ENCODE measurements at regions not wholly inside any gene's neighbourhood (a gene's known extent, or its start where the extent isn't known, plus 50 kb on each side); places are given as distances from the start of the nearest gene placed in this dataset.

DNA sequence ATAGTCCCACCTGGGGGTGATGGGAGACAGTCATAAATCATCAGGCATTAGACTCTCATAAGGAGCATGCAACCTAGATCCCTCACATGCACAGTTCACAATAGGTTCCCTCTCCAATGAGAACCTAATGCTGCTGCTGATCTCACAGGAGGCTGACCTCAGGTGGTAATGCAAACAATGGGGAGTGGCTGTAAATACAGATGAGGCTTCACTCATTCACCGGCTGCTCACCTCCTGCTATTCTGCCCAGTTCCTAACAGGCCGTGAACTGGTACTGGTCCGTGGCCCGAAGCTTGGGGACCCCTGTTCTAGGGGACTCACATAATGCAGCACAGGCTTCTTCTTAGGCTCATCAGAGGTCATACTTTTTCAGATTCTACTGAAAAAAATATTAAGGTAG, 625.9 kb upstream of the AGA start:
- DNase-seq = no peak

DNA sequence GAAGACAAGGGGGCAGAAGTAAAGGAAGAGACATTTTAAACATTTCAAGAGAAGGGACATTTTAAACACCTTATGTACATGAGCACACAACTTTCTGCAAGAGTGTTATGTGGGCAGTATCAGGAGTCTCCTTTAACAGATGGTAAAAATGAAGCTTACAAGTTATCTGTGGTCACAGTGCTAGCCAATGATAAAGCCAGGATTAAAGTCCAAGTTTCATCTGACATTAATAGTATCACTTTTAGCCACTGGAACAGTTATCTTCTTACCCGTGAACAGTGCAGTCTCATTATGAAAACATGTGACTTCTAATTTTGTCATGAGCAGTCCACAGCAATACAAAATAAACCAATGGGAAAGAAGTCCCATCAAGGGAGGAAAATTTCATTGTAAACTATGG, 627.9 kb upstream of the AGA start:
- no peak for DNase-seq

DNA sequence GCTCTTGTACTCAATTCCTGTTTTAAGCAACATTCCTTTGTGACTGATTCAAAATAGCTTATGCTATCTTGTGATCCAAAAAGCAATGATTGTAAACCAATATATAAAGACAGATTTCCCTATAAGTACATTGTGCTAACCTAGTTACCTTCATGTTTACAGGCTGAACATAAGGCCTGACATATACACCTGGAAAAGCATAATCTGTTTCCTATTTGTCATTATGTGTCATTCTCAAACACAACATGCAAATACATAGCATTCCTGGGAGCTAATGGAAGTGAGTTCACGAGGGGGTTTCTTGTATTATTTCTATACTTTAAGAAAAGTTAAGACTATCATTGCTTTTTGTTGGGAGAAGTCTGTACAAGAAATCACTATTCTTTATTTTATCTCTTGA, 638.1 kb upstream of the AGA start:
- no peak for DNase-seq

DNA sequence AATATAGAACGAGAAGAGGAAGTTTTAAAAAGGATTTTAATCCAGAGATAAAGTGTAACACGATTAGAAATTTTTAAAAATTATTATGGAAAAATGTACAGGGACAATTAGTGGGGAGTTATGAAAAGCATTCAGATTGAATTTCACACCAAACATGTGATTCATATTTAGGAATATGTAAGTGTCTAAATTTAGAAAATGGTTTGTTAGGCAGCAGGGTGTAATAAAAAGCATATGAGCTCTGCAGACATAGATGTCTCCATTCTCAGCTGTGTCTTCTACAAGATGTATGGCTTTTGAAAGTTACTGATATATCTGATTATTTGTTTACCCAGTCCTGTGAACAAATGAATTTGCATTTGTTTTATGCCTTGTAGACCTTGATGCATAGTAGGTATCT, 638.9 kb upstream of the AGA start:
- no peak for DNase-seq

DNA sequence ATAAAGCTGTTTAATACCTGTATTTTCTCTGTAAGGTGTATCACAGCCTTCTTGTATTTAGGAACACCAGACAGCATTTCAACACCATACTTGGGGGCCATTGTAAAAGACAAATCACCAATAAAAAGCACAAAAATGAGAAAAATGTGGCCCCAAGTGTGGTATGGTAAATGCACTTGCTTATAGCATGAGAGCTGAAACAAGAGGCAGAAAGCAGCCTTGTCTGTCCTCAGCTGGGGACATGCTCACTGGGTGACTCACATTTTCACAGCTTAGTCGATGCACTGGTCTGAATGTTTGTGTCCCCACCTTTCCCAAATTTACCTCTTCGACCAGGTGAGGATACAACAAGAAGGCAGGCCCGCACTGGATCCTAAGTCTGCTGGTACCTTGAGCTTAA, 639.7 kb upstream of the AGA start:
- no peak for DNase-seq

DNA sequence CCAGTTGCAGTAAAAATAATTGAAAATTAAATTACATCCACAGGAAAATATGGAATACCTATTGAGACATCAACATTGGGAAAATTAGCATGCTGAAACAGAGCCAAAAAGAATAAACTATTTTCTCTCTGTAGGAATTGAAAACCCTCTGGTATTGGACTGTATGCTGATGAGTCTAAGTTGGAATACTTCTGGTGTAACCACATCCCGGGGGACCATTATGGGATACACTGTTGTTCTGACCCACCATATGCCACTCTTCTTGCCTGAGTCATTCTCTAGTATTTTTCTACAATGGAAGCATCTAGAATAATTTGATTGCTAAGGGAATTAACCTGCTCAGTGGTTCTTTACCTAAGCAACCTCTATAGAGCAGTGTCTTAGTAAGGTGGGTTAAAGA, 640.7 kb upstream of the AGA start:
- no peak for DNase-seq

DNA sequence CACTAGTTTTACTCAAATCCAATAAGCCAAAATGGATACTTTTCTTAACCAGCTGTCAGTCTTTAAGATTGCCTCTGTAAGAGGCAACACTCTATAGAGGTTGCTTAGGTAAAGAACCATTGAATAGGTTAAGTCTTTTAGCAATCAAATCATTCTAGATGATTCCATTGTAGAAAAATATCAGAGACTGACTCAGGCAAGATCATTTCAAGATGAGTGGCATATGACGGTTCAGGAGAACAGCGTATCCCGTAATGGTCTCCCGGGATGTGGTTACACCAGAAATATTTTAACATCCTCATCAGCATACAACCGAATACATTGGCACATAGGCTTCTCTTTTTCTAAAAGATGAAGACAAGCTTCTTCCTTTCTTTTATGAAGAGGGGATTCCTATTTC, 641.7 kb upstream of the AGA start:
- DNase-seq = no peak

DNA sequence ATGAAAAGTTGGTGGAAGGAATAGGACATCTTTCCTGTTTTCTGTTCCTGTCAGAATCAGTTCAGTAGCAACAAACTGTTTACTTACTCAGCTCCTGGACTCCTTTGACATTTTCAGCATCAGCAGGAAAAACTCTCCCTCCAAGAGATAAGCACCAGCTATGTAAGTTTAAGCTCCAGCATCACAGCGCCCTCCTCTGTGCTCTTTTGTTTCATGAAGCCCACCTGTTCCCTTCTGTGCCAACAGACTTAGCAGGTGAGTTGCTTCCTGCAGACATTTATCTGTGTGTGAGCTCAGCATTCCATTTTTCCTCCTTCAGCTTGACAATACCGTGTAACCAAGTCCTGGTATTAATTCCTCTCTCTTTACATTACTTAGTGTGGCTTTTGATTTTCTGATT, 644.1 kb upstream of the AGA start:
- no peak for DNase-seq

DNA sequence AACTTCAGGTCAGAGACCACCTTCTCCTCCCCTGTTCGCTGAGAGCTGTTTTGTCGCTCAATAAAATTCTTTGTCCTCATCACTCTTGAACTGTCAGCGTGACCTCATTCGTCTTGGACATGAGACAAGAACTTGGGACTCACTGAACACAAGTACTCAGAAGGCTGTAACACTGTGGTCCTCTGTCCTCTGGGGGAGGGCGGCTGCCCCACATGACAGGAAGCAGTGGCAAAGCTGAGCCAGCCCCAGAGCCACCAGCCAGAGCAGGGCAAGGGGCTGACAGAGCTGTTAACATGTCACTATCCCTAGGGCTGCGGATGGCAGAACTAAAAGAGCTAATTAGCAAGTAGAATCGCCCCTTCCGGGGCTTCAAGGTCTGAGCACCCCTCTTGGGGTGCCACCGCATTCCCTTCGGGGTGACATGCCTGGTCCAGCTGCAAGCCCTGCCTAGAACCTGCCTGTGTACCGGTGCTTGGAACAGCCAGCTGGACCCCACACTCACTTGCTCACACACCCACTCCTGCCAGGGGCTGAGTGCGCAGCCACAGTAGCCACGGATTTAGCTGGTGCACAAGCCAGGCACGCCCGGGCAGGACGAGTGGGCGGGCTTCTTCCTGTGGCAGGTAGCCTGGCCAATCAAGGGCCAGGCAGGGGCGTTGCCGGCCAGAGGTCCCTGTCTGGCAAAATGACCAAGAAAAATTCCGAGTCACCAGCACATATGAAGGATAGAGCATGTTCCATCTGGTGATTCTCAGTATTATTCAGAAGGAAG, 648.6 kb upstream of the AGA start:
- no peak for DNase-seq

DNA sequence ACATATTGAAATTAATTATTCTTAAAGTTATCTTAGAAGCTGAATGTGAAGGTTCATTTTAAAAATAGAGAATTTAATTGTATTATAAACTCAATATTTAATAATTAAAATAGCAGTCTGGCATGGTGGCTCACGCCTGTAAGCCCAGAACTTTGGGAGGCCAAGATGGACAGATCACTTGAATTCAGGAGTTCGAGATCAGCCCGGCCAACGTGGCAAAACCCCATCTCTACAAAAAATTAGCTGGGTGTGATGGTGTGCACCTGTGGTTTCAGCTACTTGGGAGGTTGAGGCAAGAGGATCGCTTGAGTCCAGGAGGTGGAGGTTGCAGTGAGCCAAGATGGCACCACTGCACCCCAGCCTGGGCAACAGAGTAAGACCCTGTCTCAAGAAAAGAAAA, 659.9 kb upstream of the AGA start:
- DNase-seq = no peak

DNA sequence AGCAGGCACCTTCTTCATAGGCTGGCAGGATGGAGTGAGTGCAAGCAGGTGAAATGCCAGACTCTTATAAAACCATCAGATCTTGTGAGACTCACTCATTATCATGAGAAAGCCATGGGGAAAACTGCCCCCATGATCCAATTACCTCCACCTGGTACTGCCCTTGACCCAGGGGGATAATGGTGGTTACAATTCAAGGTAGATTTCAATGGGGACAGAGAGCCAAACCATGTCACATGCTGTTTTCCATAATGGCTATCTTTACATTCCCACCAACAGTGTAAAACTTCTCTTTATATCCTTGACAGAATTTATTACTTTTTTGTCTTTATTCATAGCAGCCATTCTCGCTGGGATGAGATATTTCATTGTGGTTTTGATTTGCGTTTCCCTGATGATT, 663.0 kb upstream of the AGA start:
- DNase-seq = no peak

DNA sequence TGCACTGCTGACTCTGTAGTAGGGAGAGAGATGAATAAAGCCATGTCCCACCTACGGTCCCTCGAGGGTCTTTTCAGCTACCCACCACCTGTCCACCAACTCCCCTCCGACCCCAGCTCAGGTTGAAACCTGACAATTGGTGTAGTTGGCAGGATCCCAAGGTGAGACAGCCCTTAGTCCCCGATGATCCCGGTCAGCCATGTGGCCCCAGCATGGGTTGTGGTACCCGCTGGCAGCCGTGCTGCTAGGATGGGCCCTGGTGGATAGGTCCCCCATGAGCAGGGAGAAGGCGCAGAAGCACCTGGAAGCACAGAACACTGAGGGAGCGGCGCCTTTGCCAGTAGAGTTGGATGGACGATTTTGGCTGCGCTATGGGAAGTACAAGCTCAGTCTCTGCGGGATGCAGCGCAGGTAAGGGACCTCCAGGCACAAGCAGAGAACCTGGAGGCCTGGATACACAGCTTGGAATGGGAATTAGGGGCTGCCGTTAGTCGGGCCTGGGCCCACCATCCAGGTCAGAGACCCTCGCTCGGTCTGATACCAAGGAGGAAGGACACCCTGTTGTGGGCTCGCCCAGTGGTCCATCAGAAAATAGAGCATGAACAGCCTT, 694.6 kb upstream of the AGA start:
- no peak for DNase-seq

DNA sequence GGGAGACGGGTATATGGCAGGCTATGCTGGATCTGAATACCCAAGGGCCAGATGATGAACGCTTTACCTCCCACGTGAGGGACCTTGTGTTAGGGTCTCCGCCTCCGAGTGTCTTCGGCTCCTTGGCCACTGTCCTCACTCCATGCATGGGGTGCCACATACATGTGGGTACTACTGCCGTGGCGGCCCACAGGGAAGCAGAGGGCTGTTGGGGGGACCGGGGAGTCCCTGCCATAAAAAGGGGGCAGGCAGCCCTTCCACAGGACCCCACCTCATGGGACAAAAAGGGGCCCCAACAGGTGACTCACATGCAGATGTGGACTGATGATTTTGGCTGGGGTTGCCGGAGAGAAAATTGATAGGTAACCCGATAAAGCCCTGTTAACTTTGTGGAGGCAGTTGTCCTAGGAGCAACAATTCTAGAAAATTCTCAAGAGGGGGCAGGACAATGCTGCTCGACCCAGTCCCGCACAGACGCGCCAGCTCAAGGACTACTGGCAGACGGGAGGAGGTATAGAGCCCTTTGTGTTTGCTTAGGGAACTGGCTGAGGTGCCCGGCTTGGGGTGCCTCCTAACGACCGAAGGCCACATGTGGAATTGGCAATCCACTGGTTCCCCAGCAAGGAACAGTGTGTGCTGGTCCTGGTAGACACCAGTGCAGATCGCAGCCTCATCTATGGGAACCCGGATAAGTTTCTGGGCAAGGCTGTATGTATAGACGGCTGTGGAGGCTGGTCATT, 695.7 kb upstream of the AGA start:
- no peak for DNase-seq

DNA sequence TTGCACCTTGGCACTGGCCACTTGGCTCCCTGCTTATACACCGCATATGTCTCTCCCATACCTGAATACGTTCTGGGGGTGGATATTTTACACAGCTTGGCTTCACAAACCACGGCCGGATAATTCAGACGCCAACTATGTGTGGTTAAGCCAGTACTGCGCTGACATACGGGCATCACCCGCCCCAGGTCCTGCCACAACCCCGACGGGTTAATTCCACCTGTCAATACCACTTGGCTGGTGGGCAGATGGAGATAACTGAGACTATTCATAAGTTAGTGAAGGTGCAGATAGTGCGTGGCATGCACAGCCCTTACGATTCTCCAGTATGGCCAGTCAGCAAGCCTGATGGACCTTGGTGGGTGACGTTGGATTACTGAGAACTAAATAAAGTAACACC, 696.3 kb upstream of the AGA start:
- no peak for DNase-seq

DNA sequence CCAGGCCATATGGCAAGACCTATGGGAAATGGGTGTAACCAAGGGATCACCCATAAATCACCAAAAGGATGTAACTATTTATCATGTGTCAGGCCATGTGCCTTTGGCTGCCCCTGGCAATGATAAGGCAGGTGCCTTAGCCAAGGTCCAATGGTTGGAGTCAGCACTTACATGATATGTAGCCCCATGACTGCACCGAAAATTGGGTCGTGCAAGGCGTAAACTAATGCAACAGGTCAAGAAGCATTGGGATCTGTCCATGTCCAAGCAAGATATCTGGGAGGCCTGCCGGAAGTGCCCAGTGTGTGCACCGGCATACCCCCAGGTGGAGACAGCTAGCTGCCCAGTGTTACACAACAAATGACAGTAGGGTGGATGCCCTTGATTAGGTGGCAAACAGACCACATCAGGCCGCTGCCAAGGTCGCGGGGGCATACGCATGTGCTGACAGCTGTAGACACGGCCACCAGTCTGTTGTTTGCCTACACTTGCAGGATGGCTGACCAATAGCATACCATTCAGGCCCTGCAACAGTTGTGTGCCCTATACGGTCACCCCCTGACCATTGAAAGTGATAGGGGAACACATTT, 698.2 kb upstream of the AGA start:
- DNase-seq = no peak

DNA sequence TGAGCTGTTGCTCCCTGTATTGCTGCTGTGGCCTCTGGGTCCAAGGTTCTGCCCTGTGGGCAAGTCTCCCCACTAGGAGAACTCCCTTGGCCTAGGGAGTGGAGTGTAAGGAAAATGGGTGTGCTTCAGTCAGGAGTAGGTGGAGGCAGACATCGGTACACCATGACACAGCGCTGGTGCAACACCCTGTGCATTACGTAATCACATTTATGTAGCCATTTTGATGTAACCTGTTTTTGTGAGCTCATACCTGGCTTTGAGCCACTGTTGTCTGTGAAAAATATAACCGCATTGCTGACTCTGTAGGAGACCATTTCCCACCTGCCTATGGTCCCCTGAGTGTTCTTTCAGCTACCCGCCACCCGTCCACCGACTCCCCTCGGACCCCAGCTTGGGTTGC, 700.5 kb upstream of the AGA start:
- no peak for DNase-seq

DNA sequence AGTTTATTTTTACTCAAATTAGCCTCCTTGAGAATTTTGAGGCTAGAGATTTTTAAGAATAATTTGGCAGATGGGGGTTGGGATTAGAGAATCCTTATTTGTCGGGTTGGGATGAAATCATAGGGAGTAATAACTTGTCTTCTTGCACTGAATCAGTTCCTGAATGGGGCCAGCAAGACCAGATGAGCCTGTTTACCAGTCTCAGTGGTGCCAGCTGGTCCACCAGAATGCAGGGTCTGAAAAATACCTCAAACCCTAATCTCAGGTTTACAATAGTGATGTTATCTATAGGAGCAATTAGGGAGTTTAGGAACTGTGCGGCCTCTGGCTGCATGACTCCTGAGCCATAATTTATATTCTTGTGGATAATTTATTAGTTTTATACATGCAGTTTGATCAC, 705.9 kb upstream of the AGA start:
- DNase-seq = no peak

DNA sequence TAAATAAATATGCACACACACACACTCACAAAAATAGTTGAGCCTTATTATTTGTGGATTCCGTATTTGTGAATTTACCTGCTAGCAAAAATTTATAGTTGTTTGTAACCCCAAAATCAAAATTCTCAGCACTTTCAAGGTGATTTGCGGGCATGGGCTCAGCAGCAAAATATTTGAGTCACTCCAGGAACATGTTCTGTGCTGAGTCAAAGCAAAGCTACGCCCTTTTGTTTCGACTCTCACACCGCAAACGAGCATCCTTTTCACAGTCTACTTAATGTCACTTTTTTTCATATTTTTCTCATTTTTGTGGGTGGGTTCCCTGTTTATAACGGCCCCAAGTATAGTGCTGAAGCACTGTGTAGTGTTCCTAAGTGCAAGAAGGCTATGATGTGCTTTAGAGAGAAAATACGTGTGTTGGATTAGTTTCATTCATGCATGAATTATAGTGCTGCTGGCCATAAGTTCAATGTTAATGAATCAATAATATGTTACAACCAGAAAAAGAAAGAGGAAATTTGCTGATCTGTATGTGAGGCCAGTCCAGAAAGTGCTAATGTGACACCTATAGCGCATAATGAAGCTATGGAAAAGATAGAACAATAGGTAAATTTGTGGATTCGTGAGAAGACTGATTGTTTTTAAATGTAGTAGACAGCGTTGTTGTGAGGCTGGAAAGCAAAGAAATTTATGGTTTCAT, 723.2 kb upstream of the AGA start:
- DNase-seq = no peak

DNA sequence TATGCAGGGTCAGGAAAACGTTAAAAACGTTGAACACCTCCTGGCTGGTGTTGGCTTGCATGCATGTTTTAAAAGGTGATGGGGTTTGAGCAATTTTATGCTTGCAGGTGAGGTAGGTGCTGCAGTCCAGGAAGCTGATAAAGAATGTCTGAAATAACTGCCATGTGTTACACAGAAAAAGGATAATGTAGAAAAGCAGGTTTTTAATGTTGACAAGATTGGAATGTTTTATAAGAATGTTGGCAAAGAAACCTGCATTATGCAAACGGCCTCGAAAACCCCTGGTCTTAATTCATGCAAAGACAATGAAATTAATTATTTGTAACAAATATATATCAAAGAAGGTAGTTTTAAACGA, 723.7 kb upstream of the AGA start:
- no peak for DNase-seq

DNA sequence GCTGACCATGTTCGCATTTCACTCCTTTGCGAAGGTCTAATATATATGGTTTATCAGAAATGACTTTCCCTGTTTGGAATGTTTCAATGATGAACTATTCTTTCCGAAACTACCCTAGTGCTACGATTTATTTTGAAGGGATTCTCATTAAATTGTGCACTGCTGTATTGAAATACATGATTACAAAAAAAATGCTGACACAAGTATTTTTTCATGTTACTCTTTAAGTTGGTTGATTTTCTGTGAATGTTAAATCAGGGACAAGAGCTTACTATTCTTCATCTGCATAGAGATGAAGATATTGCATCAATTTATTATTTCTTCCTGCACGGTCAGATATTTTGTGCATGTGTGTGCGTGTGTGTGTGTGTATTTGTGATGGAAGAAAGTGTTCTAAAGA, 731.5 kb upstream of the AGA start:
- DNase-seq = no peak

DNA sequence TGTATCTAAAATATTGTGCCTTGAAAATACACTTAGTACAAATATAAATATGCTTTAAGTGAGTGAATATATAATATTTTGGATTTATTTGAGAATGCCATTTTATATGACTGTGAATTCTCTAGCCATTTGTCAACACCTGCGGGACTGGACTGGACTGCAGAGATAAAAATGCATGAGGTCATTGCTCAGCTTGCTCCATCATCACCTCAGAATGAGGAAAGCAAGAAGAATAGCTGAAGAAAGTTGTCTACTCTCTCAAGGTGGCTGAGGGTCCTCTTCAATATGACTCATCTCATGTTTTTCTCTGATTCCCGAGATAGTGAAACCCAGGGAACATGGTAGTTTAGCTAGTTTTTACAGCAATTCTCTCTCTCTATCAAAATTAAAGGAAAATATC, 732.5 kb upstream of the AGA start:
- DNase-seq = no peak

DNA sequence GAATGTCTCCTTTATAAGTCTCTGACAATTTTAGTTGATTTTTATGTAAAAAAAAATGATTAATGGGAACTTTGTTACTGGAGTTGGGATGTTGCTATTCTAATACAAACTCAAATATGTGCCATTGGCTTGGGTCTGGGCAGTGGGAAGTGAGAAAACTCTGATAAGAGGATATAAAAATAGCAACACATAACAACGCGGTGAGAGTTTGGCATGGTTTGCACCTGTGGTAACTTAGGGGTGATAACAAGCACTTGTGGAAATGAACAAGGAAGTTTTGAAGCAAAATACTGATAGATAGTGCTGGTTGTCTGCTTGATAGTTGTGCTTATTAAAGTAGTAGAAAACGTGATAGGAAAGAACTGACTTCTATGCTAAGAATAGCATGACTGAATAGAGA, 743.3 kb upstream of the AGA start:
- DNase-seq = no peak

DNA sequence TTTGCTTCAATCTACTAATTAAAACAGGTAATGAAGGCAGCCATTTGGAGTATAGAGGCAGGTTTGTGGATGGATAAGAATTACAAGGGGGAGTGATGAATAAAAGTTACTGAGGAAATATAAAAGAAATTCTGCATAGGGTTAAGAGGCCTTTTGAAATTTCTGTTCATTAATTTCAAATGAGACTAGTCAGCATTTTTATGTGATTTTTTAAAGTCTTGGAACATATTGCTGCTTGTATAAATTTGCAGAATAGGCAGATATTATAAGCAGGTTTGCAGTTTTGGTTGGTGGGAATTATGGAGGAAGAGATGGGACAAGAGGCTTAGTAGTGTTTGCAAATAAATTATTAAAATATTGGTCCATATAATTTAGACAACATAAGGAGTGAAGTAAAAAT, 750.4 kb upstream of the AGA start:
- no peak for DNase-seq
